Breast epithelium (tissue), 4 donors: ENCODE measurements at regions not wholly inside any gene's neighbourhood (a gene's known extent, or its start where the extent isn't known, plus 50 kb on each side); places are given as distances from the start of the nearest gene placed in this dataset.

Experiments
- DNase-seq, 2 donors: peaks; one replicate each; pipeline ENCODE4 v3.0.0-alpha.2; 2019; ENCODE audit warnings: low spot score in 2 of 2
- H3K27ac ChIP-seq, 2 donors: fragments of 200-600 bp; sonication (generic) in 1 of 2; one replicate each; pipeline ENCODE4 v1.5.1; 2016 to 2019; ENCODE audit warnings: mild to moderate bottlenecking in 1 of 2
- H3K27me3 ChIP-seq, 2 donors: fragments of 200-600 bp; sonication (generic) in 1 of 2; one replicate each; pipeline versions ENCODE4 v1.5.1 to v1.6.0; 2017 to 2019; ENCODE audit warnings: control low read depth in 1 of 2, mild to moderate bottlenecking in 1 of 2
- H3K36me3 ChIP-seq: fragments of 200-600 bp; one replicate; pipeline ENCODE4 v1.5.1; 2019
- H3K4me1 ChIP-seq, 2 donors: fragments of 200-600 bp; sonication (generic); one replicate each; pipeline ENCODE4 v1.5.1; 2016 to 2019; ENCODE audit warnings: control low read depth in 1 of 2
- H3K4me3 ChIP-seq, 3 donors: fragments of 200-600 bp; sonication (generic); 1 replicate in 2 of 3; 2 replicates in 1 of 3; pipeline ENCODE4 v1.5.1; 2016 to 2019; ENCODE audit warnings: mild to moderate bottlenecking in 3 of 3, moderate library complexity in 2 of 3
- H3K9me3 ChIP-seq, 2 donors: fragments of 200-600 bp; sonication (generic) in 1 of 2; one replicate each; pipeline ENCODE4 v1.5.1; 2016 to 2019; ENCODE audit warnings: control low read depth in 1 of 2
- POLR2A ChIP-seq: fragments of 450-650 bp; IDR thresholded peaks from one replicate; pipeline ENCODE4 v1.6.1; 2016; ENCODE audit warnings: antibody characterized with exemption, mild to moderate bottlenecking, moderate library complexity
- POLR2AphosphoS5 ChIP-seq, 3 donors: sonication (generic); formaldehyde crosslinking; IDR thresholded peaks; one replicate each; pipeline ENCODE4 v1.6.1; 2017; ENCODE audit warnings: antibody characterized with exemption in 3 of 3
- intact Hi-C: fragments of 100-400 bp; cut with DNase I; formaldehyde crosslinking; loops from one replicate; pipeline ENCODE4 v1.15.1; 2023; ENCODE audit warnings: low total_unique reads
- TF ChIP-seq, protein P1 (sequence below), 3 donors: fragments of 450-650 bp; IDR thresholded peaks; one replicate each; pipeline ENCODE4 v1.5.1; 2016 to 2017; ENCODE audit warnings: antibody characterized with exemption in 3 of 3, mild to moderate bottlenecking in 3 of 3, moderate library complexity in 3 of 3

DNA sequence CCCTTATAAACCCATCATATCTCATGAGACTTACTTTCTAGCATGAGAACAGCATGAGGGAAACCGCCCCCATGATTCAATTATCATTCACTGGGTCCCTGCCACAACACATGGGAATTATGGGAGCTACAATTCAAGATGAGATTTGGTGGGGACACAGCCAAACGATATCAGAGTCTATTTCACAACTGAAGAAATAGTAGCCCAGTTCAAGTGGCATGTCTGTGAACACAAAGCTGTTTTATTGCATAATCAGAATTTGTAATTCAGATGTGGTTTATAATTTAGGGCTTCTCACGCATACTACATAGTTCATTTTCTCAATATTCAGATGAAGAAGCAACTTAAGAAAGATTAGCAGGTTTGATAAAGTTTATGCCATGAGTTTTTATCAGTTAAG is 1188.0 kb upstream of the ALCAM start:
- Histone ChIP-seq H3K4me3 (no peak overlapping the region), H3K4me1 (no peaks in the 10 kb centered on the region), H3K27me3 (no peaks in the 10 kb centered on the region), H3K9me3 (no peaks in the 10 kb centered on the region), H3K27ac (no peak overlapping the region), H3K36me3 (no peaks in the 10 kb centered on the region)
- TF ChIP-seq, protein P1, sequence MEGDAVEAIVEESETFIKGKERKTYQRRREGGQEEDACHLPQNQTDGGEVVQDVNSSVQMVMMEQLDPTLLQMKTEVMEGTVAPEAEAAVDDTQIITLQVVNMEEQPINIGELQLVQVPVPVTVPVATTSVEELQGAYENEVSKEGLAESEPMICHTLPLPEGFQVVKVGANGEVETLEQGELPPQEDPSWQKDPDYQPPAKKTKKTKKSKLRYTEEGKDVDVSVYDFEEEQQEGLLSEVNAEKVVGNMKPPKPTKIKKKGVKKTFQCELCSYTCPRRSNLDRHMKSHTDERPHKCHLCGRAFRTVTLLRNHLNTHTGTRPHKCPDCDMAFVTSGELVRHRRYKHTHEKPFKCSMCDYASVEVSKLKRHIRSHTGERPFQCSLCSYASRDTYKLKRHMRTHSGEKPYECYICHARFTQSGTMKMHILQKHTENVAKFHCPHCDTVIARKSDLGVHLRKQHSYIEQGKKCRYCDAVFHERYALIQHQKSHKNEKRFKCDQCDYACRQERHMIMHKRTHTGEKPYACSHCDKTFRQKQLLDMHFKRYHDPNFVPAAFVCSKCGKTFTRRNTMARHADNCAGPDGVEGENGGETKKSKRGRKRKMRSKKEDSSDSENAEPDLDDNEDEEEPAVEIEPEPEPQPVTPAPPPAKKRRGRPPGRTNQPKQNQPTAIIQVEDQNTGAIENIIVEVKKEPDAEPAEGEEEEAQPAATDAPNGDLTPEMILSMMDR (IDR thresholded peaks at IDR 0.05) = no peak
- TF ChIP-seq POLR2AphosphoS5 (IDR thresholded peaks at IDR 0.05) (no peak), POLR2A (no peak)
- intact Hi-C loops = no loop called here
- no peak for DNase-seq

DNA sequence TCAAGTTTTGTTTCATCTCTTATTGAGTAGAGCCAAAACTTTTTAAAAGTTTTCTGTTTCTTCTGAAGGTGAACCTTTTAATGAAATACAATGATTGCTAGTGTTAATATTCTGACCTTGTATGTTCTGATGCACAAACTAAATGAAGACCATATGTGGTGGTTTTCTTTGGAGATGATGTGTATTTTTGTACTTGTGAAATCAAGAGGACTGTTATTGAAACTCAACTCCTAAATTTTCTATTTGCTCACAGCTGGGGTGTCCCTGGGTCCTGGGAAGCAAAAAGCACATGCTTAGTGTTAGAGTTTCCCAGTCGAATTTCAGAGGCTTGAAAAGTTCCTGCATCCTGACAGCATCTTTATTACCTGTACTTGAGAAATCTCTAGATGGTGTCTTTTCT is 1185.8 kb upstream of the ALCAM start:
- Histone ChIP-seq H3K4me1 (no peaks in the 10 kb centered on the region), H3K9me3 (no peaks in the 10 kb centered on the region), H3K36me3 (no peaks in the 10 kb centered on the region), H3K27ac (no peak overlapping the region), H3K27me3 (no peaks in the 10 kb centered on the region), H3K4me3 (no peak overlapping the region)
- intact Hi-C loops = no loop called here
- DNase-seq = no peak
- TF ChIP-seq POLR2AphosphoS5 (IDR thresholded peaks at IDR 0.05) = no peak
- no peak for TF ChIP-seq POLR2A

DNA sequence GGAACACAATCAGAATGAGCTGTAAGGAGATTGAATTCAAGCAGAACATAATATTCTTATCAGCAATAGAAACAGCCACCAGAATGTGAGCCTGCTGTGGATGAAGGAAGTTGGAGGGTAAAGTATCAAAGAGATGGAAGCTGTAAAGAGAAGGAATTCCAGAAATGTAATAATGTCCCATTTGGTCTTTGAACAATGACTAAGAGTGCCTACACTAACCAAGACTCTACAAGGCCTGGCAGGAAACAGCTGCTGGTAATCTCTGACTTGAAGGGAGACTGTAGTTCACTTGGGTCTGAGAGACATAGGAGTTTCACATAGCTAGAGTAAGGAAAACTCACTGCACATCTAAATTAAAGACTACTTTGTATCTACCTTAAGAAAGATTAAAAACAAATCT is 1176.0 kb upstream of the ALCAM start:
- no peaks in the 10 kb centered on the region for H3K27me3 ChIP-seq
- intact Hi-C loops = no loop called here
- no peaks in the 10 kb centered on the region for H3K36me3 ChIP-seq
- TF ChIP-seq POLR2A = no peak
- TF ChIP-seq POLR2AphosphoS5 (IDR thresholded peaks at IDR 0.05) = no peak
- TF ChIP-seq, protein P1 (IDR thresholded peaks at IDR 0.05) = no peak
- H3K4me1 ChIP-seq = no peaks in the 10 kb centered on the region
- no peak overlapping the region for H3K27ac ChIP-seq
- no peaks in the 10 kb centered on the region for H3K9me3 ChIP-seq
- no peak overlapping the region for H3K4me3 ChIP-seq
- no peak for DNase-seq

DNA sequence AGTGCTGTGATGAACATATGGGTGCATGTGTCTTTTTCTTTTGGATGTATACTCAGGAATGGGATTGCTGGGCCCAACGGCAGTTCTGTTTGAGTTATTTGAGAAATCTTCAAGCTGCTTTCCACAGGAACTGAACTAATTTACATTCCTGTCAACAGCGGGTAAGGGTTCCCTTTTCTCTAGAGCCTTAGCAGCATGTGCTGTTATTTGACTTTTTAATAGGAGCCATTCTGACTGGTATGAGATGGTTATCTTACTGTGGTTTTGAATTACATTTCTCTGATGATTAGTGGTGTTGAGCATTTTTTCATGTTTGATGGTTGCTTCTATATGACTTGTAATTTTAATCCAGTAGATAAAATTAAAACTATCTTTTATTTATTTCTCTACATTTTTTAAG is 1168.6 kb upstream of the ALCAM start:
- intact Hi-C loops = no loop called here

DNA sequence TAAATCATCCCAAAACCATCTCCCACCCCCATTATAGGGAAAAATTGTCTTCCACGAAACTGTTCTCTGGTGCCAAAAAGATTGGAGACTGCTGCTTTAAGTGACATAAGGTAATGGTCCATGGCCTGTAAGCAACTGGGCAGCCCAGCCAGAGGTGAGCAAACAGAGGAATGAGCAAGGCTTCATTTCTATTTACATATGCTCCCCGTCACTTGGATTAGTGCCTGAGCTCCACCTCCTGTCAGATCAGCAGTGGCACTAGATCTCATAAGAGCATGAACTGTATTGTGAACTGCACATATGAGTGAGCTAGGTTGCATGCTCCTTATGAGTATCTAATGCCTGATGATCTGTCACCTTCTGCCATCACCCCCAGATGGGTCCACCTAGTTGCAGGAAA is 1159.8 kb upstream of the ALCAM start:
- Histone ChIP-seq H3K4me3 (no peak overlapping the region), H3K36me3 (no peaks in the 10 kb centered on the region), H3K27me3 (no peaks in the 10 kb centered on the region), H3K9me3 (no peaks in the 10 kb centered on the region), H3K27ac (no peak overlapping the region), H3K4me1 (no peaks in the 10 kb centered on the region)
- no peak for TF ChIP-seq POLR2AphosphoS5 (IDR thresholded peaks at IDR 0.05)
- no peak for TF ChIP-seq POLR2A
- TF ChIP-seq, protein P1 (IDR thresholded peaks at IDR 0.05) = no peak
- DNase-seq = no peak
- intact Hi-C loops = no loop called here

More for the DNA sequence above, 1168.6 kb upstream of the ALCAM start:
- H3K27me3 ChIP-seq = no peaks in the 10 kb centered on the region
- no peak overlapping the region for H3K4me3 ChIP-seq
- DNase-seq = no peak
- H3K4me1 ChIP-seq = no peaks in the 10 kb centered on the region
- H3K9me3 ChIP-seq = no peaks in the 10 kb centered on the region
- no peaks in the 10 kb centered on the region for H3K36me3 ChIP-seq
- H3K27ac ChIP-seq = no peak overlapping the region
- TF ChIP-seq POLR2AphosphoS5 (IDR thresholded peaks at IDR 0.05) = no peak
- TF ChIP-seq, protein P1 (IDR thresholded peaks at IDR 0.05) = no peak
- TF ChIP-seq POLR2A = no peak

DNA sequence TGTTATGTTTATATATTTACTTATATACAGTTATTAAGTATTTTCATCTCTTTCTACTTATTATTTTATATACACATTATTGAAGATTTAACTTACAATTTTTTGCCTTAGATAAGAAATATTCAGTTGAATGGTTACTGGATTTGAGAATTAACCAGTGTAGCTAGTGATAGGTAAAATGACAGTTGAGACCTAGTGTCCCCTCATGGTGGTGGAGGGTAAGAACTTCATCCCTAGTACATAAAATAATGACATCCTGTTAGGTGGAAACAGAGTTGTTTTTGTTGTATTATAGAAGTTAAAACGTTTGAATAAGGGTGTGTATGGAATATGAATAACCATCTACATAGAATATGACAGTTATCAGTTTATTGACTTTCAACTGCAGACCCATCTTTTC is 1152.4 kb upstream of the ALCAM start:
- H3K4me3 ChIP-seq = no peak overlapping the region
- DNase-seq = no peak
- H3K36me3 ChIP-seq = no peaks in the 10 kb centered on the region
- H3K27ac ChIP-seq = no peak overlapping the region
- H3K27me3 ChIP-seq = no peaks in the 10 kb centered on the region
- H3K9me3 ChIP-seq = no peaks in the 10 kb centered on the region
- H3K4me1 ChIP-seq = no peaks in the 10 kb centered on the region
- intact Hi-C loops = no loop called here
- TF ChIP-seq POLR2AphosphoS5 (IDR thresholded peaks at IDR 0.05) = no peak
- TF ChIP-seq POLR2A = no peak
- TF ChIP-seq, protein P1 (IDR thresholded peaks at IDR 0.05) = no peak
